8988T (cell line): ENCODE measurements at regions not wholly inside any gene's neighbourhood (a gene's known extent, or its start where the extent isn't known, plus 50 kb on each side); places are given as distances from the start of the nearest gene placed in this dataset.
"Not testable (repeated sequence)": the region's sequence is repeated elsewhere in the genome, so short reads cannot be mapped to it uniquely, and the experiment has no call there.

Experiments
- DNase-seq: peaks from one replicate; pipeline ENCODE4 v3.0.0; 2011

DNA sequence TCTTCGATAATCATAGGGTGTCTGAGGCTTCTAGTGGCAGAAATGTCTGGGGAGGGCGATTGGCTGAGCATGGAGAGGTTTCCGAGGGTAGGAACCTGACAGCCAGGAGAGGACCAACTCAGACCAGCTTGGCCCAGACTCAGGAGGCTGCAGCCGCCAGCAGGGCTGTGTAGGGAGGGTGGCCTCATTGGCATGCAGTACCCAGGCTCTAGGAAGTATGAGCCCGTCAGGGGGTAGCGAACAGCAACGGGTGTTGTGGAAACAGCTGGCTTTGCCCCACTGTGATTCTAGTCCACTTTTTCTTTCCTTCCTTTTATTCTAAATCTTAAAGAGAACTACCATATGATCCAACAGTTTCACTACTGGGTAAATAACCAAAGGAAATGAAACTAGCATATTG is 103.3 kb downstream of the DIRAS3 start:
- no peak for DNase-seq

DNA sequence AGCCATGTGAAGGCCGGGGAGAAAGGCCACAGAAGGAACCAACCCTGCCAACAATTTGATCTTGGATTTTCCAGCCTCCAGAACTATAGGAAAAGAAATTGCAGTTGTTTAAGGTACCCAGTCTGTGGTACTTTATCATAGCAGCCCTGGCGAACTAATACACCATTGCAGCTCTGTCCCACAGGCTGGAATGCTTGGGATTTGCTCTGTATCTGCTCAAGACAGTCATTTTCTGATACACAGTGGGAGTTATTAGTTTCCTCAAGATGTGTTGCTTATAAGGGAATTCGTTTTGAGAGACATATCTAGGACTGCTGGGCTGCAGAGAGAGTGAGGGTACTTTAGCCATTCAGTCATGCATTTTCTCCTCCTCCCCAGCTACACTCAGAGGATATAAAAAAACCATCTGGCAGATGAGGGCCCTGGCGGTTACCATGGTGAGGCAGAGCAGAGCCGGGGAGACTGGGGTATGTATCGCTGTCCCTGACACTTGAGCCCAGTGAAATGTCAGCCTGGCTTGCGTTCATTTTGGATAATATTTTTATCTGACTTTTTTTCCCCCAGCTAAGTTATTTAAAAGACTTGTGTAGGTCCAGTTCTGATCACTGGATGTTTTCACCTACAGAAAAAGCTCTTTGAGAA is 104.6 kb downstream of the DIRAS3 start:
- DNase-seq, result no peak

DNA sequence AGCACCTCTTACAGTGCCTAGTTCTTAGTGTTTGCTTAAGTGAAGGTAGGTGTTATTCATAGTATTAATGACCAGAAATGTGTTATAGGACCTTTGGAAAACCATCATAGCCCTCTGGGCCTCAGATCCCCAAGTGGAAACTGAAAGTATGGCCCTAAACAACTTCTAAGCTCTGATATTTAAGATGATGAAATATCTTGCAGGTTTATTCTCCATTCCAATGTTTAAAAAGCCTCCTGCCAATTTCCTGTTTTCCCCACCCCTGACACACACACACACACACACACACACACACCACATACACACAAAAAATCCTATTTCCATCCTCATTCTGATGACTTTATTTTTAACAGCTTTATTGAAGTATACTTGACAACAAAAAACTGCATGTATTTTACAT is 108.2 kb downstream of the DIRAS3 start:
- no peak for DNase-seq

DNA sequence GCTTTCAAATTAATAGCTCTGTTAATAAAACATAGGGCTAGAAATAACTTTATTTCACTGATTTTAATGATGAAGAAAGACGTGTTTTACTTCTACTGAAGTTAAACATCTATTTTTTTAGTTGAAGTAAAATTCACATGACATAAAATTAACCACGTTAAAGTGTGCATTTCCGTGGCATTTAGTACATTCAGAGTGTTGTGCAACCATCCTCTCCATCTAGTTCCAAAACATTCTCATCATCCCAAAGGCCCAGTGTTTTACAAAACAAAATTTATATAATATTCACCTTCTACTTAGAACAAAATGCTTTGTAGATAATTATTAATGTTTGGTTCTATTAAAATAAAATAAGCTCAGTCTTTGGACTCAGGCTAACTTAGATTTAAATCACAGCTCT is 108.5 kb upstream of the GNG12 start:
- DNase-seq, result no peak

DNA sequence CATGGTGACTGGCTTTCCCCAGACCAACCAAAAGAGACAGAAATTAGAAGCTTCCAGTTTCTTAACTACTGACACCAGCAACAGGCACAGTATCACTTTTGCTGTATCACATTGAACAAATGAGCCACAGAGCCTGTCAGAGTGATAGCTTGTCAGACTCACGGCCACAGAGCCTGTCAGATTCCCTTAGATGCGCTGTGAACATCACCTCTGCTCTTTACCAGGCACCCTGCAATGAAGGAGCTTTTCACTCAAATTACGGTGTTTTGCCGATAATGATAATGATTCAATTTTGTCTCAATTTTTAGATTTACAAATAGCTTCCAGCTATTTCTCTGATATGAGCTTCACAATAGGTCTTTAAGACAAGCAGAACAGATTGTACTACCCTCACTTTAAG is 107.9 kb upstream of the GNG12 start:
- DNase-seq, result no peak

DNA sequence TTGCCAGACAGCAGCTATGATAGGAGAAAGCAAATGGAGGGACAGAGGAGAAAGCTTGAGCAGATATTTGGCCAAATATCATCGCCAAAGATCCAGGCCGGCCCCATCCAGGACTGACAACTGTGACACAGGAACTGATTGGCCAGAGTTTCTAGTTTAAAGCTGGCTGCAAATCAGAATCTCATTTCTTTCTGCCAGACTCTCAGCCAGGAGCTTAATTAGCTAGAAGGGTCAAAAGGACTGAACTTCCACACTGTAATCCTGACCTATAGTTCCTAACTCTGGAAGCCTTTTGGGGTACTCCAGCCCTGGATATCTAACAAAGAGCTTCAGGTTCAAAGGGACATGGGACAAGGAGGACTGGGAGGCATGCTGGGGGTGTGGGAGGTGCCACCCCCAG is 106.7 kb upstream of the GNG12 start:
- DNase-seq, result no peak

DNA sequence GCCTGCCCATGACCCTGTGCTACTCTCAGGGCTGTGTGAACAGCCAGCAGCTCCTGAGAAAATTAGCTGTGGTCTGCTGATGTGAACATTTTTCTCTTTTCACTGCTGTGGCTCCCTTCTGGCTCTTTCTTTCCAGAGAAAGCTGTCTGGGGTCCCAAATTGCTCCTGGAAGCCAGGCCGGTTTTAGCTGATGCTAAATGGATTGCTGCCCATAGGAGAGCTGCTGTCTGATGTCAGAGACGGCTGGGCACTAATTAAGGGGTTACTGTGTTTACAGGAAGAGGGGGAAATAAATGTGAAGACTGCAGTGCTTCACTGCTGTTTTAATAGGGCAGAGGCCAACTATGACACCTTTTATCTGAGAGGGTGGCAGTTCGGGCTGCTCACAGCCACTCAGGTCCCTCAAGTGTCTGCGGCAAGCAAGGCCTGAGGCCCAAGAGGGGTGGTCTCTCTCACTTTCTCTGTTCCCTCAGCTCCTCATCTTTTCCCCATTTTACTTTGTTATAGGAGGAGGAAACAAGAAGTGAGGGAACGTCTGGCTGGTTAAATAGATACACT is 106.0 kb upstream of the GNG12 start:
- no peak for DNase-seq

DNA sequence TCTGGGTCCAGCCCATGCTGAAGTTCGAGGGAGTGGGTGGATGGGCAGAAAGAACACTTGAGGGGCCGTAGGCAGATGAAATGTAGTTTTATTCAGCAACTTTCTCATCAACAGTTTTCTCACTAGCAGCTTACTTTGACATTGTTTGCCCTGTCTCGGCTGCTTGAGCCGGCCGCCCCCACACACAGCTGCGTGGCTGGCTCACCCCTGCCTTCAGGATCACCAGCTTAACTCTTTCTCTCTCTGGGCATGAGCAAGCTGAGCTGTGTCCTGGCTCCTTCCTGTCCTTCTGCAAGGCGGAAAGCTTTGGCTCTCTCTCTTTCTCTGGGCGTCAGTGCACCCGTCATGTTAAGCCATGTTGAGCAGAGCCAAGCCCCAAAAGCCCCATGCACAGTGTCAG is 104.4 kb upstream of the GNG12 start:
- DNase-seq, result no peak

DNA sequence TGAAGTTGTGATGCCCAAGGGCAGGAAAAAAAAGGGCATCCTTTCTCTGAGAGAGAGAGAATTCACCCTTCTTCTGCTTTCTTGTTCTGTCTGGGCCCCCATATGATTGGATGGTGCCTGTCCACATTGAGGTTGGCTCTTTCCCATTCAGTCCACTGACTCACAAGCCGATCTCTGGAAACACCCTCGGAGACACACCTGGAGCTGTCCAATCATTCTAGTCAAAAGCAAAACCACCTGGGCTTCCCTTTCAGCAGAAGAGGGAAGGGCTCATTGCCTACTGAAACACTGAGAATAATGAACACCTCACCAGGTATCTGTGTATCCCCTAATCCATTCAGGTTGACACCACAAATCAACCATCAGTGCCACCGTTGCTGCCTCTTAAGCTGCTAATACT is 103.7 kb upstream of the GNG12 start:
- no peak for DNase-seq

DNA sequence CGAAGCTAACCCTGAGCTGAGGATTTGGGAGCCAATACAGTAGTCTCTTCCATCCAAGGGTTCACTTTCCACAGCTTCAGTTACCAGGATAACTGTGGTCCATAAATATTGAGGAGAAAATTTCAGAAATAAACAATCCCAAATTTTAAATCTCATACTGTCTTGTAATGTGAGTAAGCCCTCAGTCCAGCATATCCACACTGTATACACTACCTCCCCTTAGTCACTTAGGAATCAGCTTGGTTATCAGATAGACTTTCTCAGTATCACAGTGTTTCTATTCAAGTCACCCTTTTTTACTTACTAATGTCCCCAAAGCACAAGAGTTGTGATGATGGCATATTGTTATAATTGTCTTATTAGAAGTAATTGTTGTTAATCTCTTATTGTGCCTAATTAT is 102.3 kb upstream of the GNG12 start:
- DNase-seq, result no peak

DNA sequence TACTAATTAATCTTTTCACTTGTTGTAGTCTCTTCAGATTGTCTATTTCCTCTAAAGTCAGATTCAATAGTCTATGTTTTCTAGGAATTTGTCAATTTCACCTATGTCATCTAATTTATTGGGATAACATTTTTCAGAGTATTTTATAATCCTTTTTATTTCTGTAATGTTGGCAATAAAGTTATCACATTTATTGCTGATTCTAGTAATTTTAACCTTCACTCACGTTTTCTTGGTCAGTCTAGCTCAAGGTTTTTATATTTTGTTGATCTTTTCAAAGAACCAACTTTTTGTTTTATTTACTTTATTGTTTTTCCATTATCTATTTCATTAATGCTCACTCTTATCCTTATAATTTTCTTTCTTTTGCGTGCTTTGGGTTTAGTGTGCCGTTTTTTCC is 97.9 kb upstream of the GNG12 start:
- DNase-seq, result no peak

DNA sequence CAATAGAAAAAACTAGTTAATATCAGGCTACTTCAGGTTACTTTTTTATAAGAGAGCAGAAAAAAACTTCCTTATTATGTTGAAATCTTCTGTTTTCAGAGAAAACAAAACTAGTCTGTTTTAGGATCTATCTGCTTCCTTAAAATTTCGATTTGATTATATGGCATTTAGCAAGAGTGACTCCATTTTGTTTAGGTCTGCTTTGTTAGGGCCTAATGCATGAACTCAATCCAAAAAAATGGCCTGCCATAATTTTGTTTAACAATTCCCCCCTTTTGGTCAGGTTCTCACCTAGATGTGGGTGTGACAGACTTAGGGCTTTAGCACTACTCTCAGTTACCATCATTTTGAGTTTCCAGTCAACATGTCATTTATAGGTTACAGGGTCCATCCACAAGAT is 89.8 kb upstream of the GNG12 start:
- DNase-seq, result no peak

DNA sequence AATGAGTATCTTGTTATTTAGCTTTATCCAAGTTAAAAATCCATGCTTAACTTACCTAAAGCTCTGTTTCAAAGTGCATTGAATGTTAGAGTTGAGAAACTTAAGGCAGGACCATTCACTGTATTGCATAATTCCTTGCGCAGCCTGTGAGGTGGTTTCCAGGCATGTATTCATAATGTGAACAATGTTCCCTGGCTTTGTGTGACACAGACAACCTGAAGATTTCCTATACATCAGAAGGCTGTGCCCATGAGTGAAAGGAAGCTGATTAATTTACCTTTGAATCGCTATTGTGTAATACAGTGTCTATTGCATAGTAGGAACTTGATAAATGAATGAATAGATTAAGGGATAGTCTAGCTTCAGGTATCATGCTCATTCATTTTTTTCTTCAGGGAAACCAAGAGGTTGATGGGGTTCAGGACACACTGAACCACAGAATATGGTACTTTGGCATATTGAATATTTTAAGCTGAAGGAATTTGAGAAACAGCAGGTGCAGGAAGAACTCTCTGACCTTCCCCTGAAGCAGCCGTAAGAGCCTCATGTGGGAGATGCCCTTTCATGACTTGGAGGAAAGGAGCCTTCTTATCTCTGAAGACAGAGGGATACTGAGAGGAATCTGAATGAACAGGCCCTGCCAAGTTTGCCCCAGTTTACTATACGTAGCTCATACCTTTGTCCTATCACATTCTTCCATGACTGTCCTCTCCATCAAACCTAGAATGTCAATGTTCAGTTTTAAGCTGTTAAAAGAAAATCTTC is 88.6 kb upstream of the GNG12 start:
- DNase-seq, result no peak

DNA sequence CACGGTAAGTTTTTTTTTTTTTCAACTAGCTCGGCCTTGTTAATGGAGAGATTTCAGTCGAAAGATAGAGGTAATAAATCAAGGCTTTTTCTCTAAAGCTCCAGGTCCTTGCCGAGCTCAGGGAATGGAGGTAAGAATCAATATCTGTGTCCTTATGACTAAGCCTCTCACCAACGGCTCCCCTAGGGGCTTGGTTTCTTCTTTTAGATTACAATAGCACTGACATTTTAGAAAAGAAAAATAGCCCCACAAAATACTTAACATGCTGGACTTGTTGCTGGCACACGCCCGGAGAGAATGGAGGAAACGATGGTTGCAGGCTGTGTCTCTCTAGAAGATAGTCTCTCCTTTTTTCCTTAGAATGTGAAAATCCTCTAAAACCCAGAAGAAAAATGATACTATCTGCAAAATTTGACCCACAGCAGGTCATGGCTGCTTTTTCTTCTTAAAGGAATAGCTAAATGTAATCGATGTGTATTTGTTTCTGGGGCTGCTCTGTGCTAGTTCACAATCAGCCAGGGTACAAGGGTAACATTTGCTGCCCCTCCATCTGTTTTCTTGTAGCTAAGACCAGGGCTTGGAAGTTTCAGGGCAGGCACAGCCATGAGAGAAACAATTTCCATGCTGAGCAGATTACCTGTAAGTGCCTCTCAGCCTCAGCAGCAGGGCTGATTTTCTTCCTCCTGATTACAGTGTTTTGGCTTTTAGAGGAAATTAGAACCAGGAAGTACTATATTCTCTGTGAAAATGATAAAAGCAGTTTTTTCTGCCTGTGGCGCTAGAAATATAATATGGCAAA is 86.2 kb upstream of the GNG12 start:
- DNase-seq, result no peak

DNA sequence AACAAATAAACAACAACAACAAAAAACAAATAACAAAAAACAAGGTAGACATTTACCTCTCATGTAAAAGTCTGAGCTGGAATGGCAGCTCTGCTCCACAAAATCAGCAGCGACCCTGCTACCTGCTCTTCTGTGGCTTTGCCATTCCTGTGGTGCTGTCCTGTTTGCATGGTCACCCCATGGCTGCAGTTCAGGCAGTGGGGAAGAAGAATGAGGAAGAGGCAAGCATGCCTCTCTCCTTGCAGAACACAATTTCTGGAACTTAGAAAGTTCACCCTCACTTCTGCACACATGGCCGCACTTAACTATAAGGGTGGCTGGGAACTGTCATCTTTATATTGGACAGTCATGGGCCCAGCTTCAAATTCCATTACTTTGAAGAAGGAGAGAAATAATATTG is 84.8 kb upstream of the GNG12 start:
- no peak for DNase-seq

DNA sequence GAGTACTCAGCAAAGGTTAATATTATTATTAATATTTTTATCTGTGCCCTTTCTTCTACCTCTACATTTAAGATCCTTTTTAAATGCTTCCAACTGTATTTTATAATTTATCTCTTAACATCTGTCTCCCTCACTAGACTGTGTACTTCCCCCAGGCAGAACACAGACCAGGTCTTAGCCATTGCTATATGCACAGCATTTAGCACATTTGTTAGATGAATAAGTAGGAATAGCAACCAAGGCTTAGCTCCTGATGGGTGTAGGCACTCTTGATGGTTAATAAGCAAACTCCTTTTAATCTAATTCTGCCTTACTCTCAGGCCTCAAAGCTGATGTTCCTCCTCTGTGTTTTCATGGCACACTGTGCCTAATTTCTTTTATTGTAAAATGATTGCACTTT is 83.7 kb upstream of the GNG12 start:
- no peak for DNase-seq

DNA sequence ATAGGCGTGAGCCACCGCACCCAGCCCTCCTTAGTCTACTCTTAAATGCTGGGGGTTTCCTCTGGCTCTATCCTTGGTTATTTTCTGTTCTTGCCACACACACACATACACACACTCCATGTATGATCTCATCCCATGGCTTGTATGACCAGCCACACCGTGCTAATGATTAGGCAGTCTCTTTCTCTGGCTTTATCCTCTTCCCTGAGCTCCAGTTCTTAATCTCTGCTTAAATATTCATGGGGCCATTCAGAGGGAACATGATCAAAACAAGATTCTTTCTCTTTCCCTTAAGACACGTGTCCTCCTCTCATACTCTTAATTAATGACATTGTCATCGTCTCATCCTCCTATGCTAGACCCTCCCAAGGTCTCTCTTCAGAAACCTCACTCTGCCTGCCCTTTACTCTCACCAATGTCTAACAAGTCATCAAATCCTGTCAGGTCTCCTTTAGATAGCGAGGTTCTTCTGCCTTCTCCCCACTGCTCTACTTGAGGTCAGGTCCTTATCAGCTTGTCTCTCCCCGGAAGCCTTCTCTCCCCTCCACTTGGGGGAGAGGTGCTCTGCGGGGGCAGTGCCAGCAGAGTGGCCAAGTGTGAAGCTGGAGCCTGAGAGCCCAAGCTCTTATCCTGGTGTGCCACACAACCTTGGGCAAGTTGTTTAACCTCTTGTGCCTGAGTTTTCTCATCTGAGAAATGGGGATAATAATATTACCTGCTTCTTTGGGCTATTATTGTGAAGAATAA is 83.0 kb upstream of the GNG12 start:
- DNase-seq, result no peak

DNA sequence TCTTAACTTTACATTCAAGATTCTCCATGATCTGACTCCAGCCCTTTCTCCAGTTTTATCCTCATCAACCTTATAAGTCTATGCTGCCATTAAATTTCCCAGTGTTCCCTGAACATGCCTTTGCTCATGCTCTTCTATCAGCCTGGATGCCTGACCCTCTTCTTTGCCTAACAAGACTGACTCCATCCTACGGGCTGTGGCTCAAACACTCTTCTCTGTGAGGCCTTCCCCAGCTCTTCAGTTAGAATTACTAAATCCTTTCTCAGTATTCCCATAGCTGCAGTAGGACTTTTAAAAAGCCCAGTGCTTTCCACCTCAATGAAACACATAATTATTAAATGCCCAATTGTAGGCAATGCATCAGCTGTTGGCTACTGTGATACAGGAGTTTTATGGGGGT is 76.5 kb upstream of the GNG12 start:
- DNase-seq, result no peak

DNA sequence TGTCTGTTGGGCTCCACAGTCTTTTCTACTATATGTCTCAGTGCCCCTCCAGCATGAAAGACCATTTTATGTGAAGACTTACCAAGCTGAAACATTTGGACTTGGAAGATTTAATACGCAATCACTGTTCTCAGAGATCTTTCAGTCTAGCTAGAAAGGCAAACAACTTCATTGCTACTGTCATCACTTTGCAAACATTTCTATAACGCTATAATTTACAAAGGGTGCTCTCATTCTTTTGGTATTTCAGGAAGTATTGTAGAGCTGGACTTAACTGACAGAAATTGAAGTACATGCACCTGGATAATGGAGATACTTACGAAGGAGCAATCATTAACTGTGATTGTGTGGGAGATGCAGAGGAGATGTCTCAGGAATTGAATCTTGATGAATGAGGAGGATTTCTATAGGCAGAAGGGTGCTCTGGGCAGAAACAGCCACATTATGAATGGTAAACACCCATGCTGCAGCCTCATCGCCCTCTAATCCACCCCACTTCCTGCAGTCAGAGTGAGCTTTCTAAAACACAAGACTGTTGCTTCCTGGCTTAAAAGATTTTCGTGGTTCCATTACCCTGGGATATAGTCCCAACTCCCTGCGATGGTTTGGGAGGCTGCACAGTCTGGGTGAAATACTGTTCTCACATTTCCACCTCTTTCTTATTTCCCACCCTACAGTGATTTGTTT is 75.1 kb upstream of the GNG12 start:
- DNase-seq, result no peak

DNA sequence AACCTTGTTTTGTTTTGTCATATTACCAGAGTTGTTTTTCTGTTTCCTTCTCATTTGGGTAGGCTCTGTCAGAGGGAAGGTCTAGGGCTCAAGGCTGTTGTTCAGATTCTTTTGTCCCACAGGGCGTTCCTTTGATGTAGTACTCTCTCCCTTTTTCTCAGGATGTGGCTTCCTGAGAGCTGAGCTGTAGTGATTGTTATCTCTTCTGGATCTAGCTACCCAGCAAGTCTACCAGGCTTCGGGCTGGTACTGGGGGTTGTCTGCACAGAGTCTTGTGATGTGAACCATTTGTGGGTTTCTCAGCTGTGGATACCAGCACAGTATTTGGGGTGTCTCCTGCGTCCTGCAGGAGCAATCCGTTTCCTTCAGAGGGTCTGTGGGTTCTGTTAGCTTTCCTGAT is 74.2 kb upstream of the GNG12 start:
- not testable (repeated sequence) for DNase-seq

DNA sequence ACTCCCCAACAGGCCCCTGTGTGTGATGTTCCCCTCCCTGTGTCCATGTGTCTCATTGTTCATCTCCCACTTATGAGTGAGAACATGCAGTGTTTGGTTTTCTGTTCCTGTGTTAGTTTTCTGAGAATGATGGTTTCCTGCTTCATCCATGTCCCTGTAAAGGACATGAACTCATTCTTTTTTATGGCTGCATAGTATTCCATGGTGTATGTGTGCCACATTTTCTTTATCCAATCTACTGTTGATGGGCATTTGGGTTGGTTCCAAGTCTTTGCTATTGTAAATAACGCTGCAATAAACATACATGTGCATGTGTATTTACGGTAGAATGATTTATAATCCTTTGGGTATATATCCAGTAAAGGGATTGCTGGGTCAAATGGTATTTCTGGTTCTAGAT is 72.7 kb upstream of the GNG12 start:
- DNase-seq, result not testable (repeated sequence)

DNA sequence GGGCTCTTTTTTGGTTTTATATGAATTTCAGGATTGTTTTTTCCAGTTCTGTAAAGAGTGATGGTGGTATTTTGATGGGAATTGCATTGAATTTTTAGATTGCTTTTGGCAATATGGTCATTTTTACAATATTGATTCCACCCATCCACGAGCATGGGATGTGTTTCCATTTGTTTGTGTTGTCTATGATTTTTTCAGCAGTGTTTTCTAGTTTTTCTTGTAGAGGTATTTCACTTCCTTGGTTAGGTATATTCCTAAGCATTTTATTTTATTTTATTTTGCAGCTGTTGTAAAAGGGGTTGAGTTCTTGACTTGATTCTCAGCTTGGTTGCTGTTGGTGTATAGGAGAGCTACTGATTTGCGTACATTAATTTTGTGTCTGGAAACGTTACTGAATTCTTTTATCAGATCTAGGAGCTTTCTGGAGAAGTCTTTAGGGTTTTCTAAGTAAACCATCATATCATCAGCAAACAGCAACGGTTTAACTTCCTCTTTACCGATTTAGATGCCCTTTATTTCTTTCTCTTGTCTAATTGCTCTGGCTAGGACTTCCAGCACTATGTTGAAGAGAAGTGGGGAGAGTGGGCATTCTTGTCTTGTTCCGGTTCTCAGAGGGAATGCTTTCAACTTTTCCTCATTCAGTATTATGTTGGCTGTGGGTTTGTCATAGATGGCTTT is 69.4 kb upstream of the GNG12 start:
- not testable (repeated sequence) for DNase-seq
